SK-N-SH (cell line): ENCODE measurements at regions not wholly inside any gene's neighbourhood (a gene's known extent, or its start where the extent isn't known, plus 50 kb on each side); places are given as distances from the start of the nearest gene placed in this dataset.

Experiments
- CTCF ChIA-PET: fragments of 300-600, 350-600 bp; formaldehyde crosslinking; extraction: SDS; loops from one replicate; lab custom pipeline; 2021; lab: Yijun Ruan, JAX
- POLR2A ChIA-PET: fragments of 350-600 bp; sonication (Branson Sonifier 250); formaldehyde crosslinking; extraction: SDS; loops from one replicate; lab custom pipeline; 2020; ENCODE audit warnings: antibody characterized with exemption, inconsistent platforms; lab: Yijun Ruan, JAX
- DNase-seq: peaks from one replicate; pipeline ENCODE4 v3.0.0; 2012
- H2AFZ ChIP-seq: fragments of 200-600 bp; sonication (generic); 2 replicates; pipeline ENCODE4 v1.8.1; 2016; ENCODE audit warnings: antibody characterized with exemption, mild to moderate bottlenecking, low read depth
- H3F3A ChIP-seq: fragments of 200-600 bp; sonication (generic); replicated peaks from 2 replicates; pipeline ENCODE3; 2016; ENCODE audit warnings: antibody characterized with exemption, mild to moderate bottlenecking; ENCODE audit not compliant: insufficient read depth
- H3K27ac ChIP-seq, 2 experiments: fragments of 200-500 bp in 1 of 2; fragments of 200-600 bp in 1 of 2; sonication (Bioruptor generic) in 1 of 2; sonication (generic), shearing (Covaris generic) in 1 of 2; 2 replicates each; pipeline versions ENCODE4 v1.5.1 to v1.6.1; 2014 to 2016; ENCODE audit warnings: low read depth in 2 of 2, inconsistent platforms in 1 of 2, low read length in 1 of 2, mild to moderate bottlenecking in 1 of 2, mixed read lengths in 1 of 2
- H3K27me3 ChIP-seq: fragments of 200-600 bp; sonication (generic), shearing (Covaris generic); 2 replicates; pipeline ENCODE4 v1.6.1; 2016; ENCODE audit warnings: mixed run types; ENCODE audit not compliant: insufficient read depth
- H3K36me3 ChIP-seq, 2 experiments: fragments of 200-500 bp in 1 of 2; fragments of 200-600 bp in 1 of 2; sonication (Bioruptor generic) in 1 of 2; sonication (generic) in 1 of 2; replicated peaks in 1 of 2; 2 replicates each; pipeline versions ENCODE3 to v1.5.1; 2014 to 2016; ENCODE audit warnings: low read length in 1 of 2, mild to moderate bottlenecking in 1 of 2; ENCODE audit not compliant: insufficient read depth in 2 of 2, control insufficient read depth in 1 of 2
- H3K4me1 ChIP-seq, 2 experiments: fragments of 200-500 bp in 1 of 2; fragments of 200-600 bp in 1 of 2; sonication (Bioruptor generic) in 1 of 2; sonication (generic), shearing (Covaris generic) in 1 of 2; 2 replicates each; pipeline versions ENCODE4 v1.5.1 to v1.6.1; 2014 to 2016; ENCODE audit warnings: low read depth in 1 of 2, low read length in 1 of 2, mixed run types in 1 of 2; ENCODE audit not compliant: insufficient read depth in 2 of 2, control insufficient read depth in 1 of 2
- H3K4me2 ChIP-seq: fragments of 200-600 bp; sonication (generic), shearing (Covaris generic); 2 replicates; pipeline ENCODE4 v1.6.1; 2017; ENCODE audit warnings: mixed run types
- H3K4me3 ChIP-seq, 2 experiments: fragments of 200-500 bp in 1 of 2; fragments of 200-600 bp in 1 of 2; sonication (Bioruptor generic) in 1 of 2; sonication (generic), shearing (Covaris generic) in 1 of 2; 2 replicates each; pipeline versions ENCODE4 v1.5.1 to v1.8.1; 2014 to 2016; ENCODE audit warnings: low read depth in 2 of 2, inconsistent platforms in 1 of 2, low read length in 1 of 2, mild to moderate bottlenecking in 1 of 2, mixed read lengths in 1 of 2, moderate library complexity in 1 of 2
- H3K79me2 ChIP-seq: fragments of 200-600 bp; sonication (generic); 2 replicates; pipeline ENCODE4 v1.8.1; 2017; ENCODE audit warnings: mild to moderate bottlenecking; ENCODE audit not compliant: insufficient read depth
- H3K9ac ChIP-seq: fragments of 200-600 bp; sonication (generic); 2 replicates; pipeline ENCODE4 v1.6.1; 2017; ENCODE audit warnings: mixed run types
- H3K9me2 ChIP-seq: fragments of 200-600 bp; sonication (generic); 2 replicates; pipeline ENCODE4 v1.6.1; 2017; ENCODE audit warnings: mixed run types
- H3K9me3 ChIP-seq: fragments of 200-600 bp; sonication (generic); 2 replicates; pipeline ENCODE4 v1.6.1; 2017; ENCODE audit warnings: mixed run types, mild to moderate bottlenecking, moderate library complexity
- H4K20me1 ChIP-seq: fragments of 200-600 bp; sonication (generic); 2 replicates; pipeline ENCODE4 v1.6.1; 2017; ENCODE audit warnings: mild to moderate bottlenecking, mixed run types; ENCODE audit not compliant: insufficient read depth
- CHD2 ChIP-seq: fragments of 150-350 bp; IDR thresholded peaks from 2 replicates; pipeline ENCODE4 v1.6.1; 2018; ENCODE audit warnings: low read length; ENCODE audit not compliant: partially characterized antibody
- EP300 ChIP-seq, 2 experiments: IDR thresholded peaks; 2 replicates each; pipeline versions ENCODE4 v1.4.0 to v1.6.1; 2012; ENCODE audit warnings: borderline replicate concordance in 1 of 2, low read depth in 1 of 2, low read length in 1 of 2
- FOSL2 ChIP-seq: IDR thresholded peaks from 2 replicates; pipeline ENCODE4 v1.4.0; 2012; ENCODE audit warnings: low read depth, mild to moderate bottlenecking, moderate library complexity, borderline replicate concordance
- GABPA ChIP-seq: IDR thresholded peaks from 2 replicates; pipeline ENCODE4 v1.4.0; 2012; ENCODE audit warnings: low read depth, mild to moderate bottlenecking
- JUND ChIP-seq: IDR thresholded peaks from 2 replicates; pipeline ENCODE4 v1.4.0; 2012
- MXI1 ChIP-seq: IDR thresholded peaks from 2 replicates; pipeline ENCODE4 v1.6.1; 2012; ENCODE audit warnings: mild to moderate bottlenecking, low read depth, low read length, improper control_type of control experiment
- NFIC ChIP-seq: IDR thresholded peaks from 2 replicates; pipeline ENCODE4 v1.4.0; 2012; ENCODE audit warnings: borderline replicate concordance
- NRF1 ChIP-seq: IDR thresholded peaks from 2 replicates; pipeline ENCODE4 v1.6.1; 2012; ENCODE audit warnings: low read depth, mild to moderate bottlenecking, low read length
- POLR2AphosphoS5 ChIP-seq: IDR thresholded peaks from 2 replicates; pipeline ENCODE4 v1.6.1; 2012; ENCODE audit warnings: low read depth, low read length
- RAD21 ChIP-seq: IDR thresholded peaks from 2 replicates; pipeline ENCODE4 v1.6.1; 2012; ENCODE audit warnings: mild to moderate bottlenecking, low read length
- RCOR1 ChIP-seq: fragments of 150-350 bp; IDR thresholded peaks from 2 replicates; pipeline ENCODE4 v1.6.1; 2017; ENCODE audit warnings: antibody characterized with exemption, low read length
- RXRA ChIP-seq: IDR thresholded peaks from 2 replicates; pipeline ENCODE4 v1.4.0; 2012; ENCODE audit warnings: low read depth, mild to moderate bottlenecking, borderline replicate concordance
- SIN3A ChIP-seq: IDR thresholded peaks from 2 replicates; pipeline ENCODE4 v1.6.1; 2012; ENCODE audit warnings: low read depth, mild to moderate bottlenecking, low read length, moderate library complexity, borderline replicate concordance
- SMC3 ChIP-seq: IDR thresholded peaks from 2 replicates; pipeline ENCODE4 v1.6.1; 2012; ENCODE audit warnings: low read depth, low read length, improper control_type of control experiment
- TAF1 ChIP-seq: IDR thresholded peaks from 2 replicates; pipeline ENCODE4 v1.6.1; 2012; ENCODE audit warnings: low read depth, mild to moderate bottlenecking, low read length, moderate library complexity, borderline replicate concordance
- TCF12 ChIP-seq: IDR thresholded peaks from 2 replicates; pipeline ENCODE4 v1.4.0; 2012
- TEAD4 ChIP-seq: IDR thresholded peaks from 2 replicates; pipeline ENCODE4 v1.4.0; 2012; ENCODE audit warnings: mild to moderate bottlenecking, borderline replicate concordance; ENCODE audit not compliant: insufficient read depth
- WGBS: methylation state at CpG from one replicate; pipeline ENCODE4 v1.1.6; 2017; ENCODE audit warnings: low lambda C conversion rate; 5-methylcytosine and 5-hydroxymethylcytosine counted together
- TF ChIP-seq, protein P1 (sequence below): IDR thresholded peaks from 2 replicates; pipeline ENCODE4 v1.4.0; 2012; ENCODE audit warnings: low read depth
- TF ChIP-seq, protein P2 (sequence below): fragments of 150-350 bp; IDR thresholded peaks from 2 replicates; pipeline ENCODE4 v1.6.1; 2016; ENCODE audit warnings: mild to moderate bottlenecking, low read depth, low read length
- TF ChIP-seq, protein P3 (sequence below): IDR thresholded peaks from 2 replicates; pipeline ENCODE4 v1.4.0; 2012; ENCODE audit warnings: low read depth, borderline replicate concordance
- TF ChIP-seq, protein P4 (sequence below): IDR thresholded peaks from 2 replicates; pipeline ENCODE4; 2012
- TF ChIP-seq, protein P5 (sequence below): fragments of 150-350 bp; IDR thresholded peaks from 2 replicates; pipeline ENCODE4 v1.6.1; 2017; ENCODE audit warnings: antibody characterized with exemption, low read length, low read depth, borderline replicate concordance
- TF ChIP-seq, protein P6 (sequence below): IDR thresholded peaks from 2 replicates; pipeline ENCODE4 v1.6.1; 2012; ENCODE audit warnings: mild to moderate bottlenecking, low read depth, low read length, moderate library complexity

DNA sequence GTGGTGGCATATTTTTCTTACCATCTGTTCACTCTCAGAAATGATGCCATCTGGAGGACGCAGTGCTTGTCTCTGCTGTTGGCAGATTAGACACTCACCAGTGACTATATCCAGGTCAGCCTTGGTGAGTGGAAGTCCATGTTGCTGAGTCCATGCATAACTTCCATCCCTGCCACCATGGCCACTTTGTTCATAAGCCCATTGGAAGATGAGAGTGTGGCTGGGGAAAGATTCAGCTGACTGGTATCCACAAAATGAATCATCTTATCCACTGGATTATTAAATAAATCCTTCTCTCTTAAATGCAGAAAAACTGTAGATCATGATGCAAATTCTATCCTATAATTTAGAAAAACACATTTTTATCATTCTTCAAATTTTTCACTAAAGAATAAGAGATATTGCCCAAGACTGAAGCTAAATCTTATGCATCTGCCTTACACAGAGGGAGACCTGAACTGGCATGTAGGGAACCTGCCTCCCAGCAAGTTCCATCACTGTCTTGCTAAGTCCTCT, 726.9 kb downstream of the TNS3 start:
- H3K4me1 ChIP-seq, result peaks cover 11 to 21% of the 10 kb centered on the region in 2 experiments
- H3K79me2 ChIP-seq, result no peaks in the 10 kb centered on the region
- ChIA-PET CTCF (interaction anchor here (0.8 to 1.1 kb wide), 2 partner anchors 14 to 934 kb away, joined by 3 to 4 read pairs; partner anchors contain the start of gene IGFBP3), POLR2A (no interaction called here)
- peak overlapping the region; percentile 10; the same call in 1 of the 2 replicates for H2AFZ ChIP-seq
- 15% methylated on average over 1 of the region's 1 CpG for WGBS
- no peak overlapping the region for H3K4me3 ChIP-seq
- H3K9ac ChIP-seq, result no peak overlapping the region
- peak overlapping the region; percentile 38; the same call in 1 of the 2 replicates for H3K4me2 ChIP-seq
- H3K27ac ChIP-seq, result peak overlapping the region in 1 of 2 experiments; percentile 49; a peak in 2 of 4 replicates
- peaks cover 22% of the 10 kb centered on the region for H3F3A ChIP-seq
- no peaks in the 10 kb centered on the region for H3K27me3 ChIP-seq
- H3K36me3 ChIP-seq, result no peaks in the 10 kb centered on the region
- H3K9me2 ChIP-seq, result no peaks in the 10 kb centered on the region
- no peaks in the 10 kb centered on the region for H3K9me3 ChIP-seq
- no peaks in the 10 kb centered on the region for H4K20me1 ChIP-seq
- DNase-seq, result no peak
- TF ChIP-seq, protein P1, sequence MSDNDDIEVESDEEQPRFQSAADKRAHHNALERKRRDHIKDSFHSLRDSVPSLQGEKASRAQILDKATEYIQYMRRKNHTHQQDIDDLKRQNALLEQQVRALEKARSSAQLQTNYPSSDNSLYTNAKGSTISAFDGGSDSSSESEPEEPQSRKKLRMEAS, result 0 out of 2 replicates have a peak, but pooled peaks have one; percentile 32
- no peak; the same call in 1 of the 2 replicates for TF ChIP-seq RXRA
- TF ChIP-seq, protein P2, sequence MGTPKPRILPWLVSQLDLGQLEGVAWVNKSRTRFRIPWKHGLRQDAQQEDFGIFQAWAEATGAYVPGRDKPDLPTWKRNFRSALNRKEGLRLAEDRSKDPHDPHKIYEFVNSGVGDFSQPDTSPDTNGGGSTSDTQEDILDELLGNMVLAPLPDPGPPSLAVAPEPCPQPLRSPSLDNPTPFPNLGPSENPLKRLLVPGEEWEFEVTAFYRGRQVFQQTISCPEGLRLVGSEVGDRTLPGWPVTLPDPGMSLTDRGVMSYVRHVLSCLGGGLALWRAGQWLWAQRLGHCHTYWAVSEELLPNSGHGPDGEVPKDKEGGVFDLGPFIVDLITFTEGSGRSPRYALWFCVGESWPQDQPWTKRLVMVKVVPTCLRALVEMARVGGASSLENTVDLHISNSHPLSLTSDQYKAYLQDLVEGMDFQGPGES, result no peak
- TF ChIP-seq, protein P3, sequence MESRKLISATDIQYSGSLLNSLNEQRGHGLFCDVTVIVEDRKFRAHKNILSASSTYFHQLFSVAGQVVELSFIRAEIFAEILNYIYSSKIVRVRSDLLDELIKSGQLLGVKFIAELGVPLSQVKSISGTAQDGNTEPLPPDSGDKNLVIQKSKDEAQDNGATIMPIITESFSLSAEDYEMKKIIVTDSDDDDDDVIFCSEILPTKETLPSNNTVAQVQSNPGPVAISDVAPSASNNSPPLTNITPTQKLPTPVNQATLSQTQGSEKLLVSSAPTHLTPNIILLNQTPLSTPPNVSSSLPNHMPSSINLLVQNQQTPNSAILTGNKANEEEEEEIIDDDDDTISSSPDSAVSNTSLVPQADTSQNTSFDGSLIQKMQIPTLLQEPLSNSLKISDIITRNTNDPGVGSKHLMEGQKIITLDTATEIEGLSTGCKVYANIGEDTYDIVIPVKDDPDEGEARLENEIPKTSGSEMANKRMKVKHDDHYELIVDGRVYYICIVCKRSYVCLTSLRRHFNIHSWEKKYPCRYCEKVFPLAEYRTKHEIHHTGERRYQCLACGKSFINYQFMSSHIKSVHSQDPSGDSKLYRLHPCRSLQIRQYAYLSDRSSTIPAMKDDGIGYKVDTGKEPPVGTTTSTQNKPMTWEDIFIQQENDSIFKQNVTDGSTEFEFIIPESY, result no peak
- TF ChIP-seq SMC3, result peak; percentile 30; the same call in 1 of the 2 replicates
- TF ChIP-seq, protein P4, sequence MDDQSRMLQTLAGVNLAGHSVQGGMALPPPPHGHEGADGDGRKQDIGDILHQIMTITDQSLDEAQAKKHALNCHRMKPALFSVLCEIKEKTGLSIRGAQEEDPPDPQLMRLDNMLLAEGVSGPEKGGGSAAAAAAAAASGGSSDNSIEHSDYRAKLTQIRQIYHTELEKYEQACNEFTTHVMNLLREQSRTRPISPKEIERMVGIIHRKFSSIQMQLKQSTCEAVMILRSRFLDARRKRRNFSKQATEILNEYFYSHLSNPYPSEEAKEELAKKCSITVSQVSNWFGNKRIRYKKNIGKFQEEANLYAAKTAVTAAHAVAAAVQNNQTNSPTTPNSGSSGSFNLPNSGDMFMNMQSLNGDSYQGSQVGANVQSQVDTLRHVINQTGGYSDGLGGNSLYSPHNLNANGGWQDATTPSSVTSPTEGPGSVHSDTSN, result peak; percentile 69
- TF ChIP-seq GABPA, result peak; percentile 32; the same call in 1 of the 2 replicates
- peak; percentile 67 for TF ChIP-seq TEAD4
- peak; percentile 90 for TF ChIP-seq TCF12
- TF ChIP-seq FOSL2, result peak; percentile 65
- TF ChIP-seq SIN3A, result no peak
- peak; percentile 26; the same call in 1 of the 2 replicates for TF ChIP-seq NFIC
- TF ChIP-seq EP300 (IDR thresholded peaks at IDR 0.05; ENCODE audit: borderline replicate concordance in 1 of 2, low read depth in 1 of 2, low read length in 1 of 2), result peak; percentile 9 to 76; a peak in 2 of 4 replicates
- no peak for TF ChIP-seq NRF1
- no peak for TF ChIP-seq RCOR1
- no peak for TF ChIP-seq MXI1
- no peak for TF ChIP-seq CHD2
- TF ChIP-seq TAF1, result no peak
- TF ChIP-seq, protein P5, sequence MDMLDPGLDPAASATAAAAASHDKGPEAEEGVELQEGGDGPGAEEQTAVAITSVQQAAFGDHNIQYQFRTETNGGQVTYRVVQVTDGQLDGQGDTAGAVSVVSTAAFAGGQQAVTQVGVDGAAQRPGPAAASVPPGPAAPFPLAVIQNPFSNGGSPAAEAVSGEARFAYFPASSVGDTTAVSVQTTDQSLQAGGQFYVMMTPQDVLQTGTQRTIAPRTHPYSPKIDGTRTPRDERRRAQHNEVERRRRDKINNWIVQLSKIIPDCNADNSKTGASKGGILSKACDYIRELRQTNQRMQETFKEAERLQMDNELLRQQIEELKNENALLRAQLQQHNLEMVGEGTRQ, result no peak
- TF ChIP-seq JUND, result peak; percentile 63
- peak; percentile 45 for TF ChIP-seq RAD21
- peak; percentile 47; the same call in 1 of the 2 replicates for TF ChIP-seq POLR2AphosphoS5
- TF ChIP-seq, protein P6, sequence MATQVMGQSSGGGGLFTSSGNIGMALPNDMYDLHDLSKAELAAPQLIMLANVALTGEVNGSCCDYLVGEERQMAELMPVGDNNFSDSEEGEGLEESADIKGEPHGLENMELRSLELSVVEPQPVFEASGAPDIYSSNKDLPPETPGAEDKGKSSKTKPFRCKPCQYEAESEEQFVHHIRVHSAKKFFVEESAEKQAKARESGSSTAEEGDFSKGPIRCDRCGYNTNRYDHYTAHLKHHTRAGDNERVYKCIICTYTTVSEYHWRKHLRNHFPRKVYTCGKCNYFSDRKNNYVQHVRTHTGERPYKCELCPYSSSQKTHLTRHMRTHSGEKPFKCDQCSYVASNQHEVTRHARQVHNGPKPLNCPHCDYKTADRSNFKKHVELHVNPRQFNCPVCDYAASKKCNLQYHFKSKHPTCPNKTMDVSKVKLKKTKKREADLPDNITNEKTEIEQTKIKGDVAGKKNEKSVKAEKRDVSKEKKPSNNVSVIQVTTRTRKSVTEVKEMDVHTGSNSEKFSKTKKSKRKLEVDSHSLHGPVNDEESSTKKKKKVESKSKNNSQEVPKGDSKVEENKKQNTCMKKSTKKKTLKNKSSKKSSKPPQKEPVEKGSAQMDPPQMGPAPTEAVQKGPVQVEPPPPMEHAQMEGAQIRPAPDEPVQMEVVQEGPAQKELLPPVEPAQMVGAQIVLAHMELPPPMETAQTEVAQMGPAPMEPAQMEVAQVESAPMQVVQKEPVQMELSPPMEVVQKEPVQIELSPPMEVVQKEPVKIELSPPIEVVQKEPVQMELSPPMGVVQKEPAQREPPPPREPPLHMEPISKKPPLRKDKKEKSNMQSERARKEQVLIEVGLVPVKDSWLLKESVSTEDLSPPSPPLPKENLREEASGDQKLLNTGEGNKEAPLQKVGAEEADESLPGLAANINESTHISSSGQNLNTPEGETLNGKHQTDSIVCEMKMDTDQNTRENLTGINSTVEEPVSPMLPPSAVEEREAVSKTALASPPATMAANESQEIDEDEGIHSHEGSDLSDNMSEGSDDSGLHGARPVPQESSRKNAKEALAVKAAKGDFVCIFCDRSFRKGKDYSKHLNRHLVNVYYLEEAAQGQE, result peak; percentile 22; the same call in 1 of the 2 replicates
